ENCODE measurements at regions not wholly inside any gene's neighbourhood (a gene's known extent, or its start where the extent isn't known, plus 50 kb on each side); places are given as distances from the start of the nearest gene placed in this dataset.

DNA sequence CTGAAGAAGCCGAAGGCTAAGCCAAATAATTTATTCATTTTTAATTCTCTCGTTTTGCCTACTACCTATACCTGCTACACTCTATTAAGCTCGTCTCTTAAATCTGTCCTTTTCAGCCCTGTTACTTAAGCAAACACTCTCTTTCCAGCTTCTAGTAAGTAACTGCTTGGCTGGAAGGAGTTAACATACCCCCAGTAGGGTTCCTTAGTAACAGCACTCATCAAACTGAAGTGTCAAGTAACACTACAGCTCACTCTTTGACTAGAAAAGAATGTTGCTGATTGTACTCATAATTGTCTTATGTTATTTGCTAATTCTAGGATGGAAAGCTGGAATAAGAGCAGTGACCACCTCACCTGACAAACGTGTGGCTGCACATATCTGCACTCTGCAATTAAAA is 120.0 kb upstream of the SCN7A start:
- TF ChIP-seq, protein P1, sequence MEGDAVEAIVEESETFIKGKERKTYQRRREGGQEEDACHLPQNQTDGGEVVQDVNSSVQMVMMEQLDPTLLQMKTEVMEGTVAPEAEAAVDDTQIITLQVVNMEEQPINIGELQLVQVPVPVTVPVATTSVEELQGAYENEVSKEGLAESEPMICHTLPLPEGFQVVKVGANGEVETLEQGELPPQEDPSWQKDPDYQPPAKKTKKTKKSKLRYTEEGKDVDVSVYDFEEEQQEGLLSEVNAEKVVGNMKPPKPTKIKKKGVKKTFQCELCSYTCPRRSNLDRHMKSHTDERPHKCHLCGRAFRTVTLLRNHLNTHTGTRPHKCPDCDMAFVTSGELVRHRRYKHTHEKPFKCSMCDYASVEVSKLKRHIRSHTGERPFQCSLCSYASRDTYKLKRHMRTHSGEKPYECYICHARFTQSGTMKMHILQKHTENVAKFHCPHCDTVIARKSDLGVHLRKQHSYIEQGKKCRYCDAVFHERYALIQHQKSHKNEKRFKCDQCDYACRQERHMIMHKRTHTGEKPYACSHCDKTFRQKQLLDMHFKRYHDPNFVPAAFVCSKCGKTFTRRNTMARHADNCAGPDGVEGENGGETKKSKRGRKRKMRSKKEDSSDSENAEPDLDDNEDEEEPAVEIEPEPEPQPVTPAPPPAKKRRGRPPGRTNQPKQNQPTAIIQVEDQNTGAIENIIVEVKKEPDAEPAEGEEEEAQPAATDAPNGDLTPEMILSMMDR (IDR thresholded peaks at IDR 0.05): no peak
- TF ChIP-seq POLR2A (IDR thresholded peaks at IDR 0.05): no peak
